Right renal cortex interstitium (tissue), 3 donors: ENCODE measurements at regions not wholly inside any gene's neighbourhood (a gene's known extent, or its start where the extent isn't known, plus 50 kb on each side); places are given as distances from the start of the nearest gene placed in this dataset.

ENCODE experiments used
- DNase-seq, 3 donors: peaks; one replicate each; pipeline ENCODE4 v3.0.0-alpha.2; 2013; ENCODE audit warnings: low read depth in 3 of 3, low spot score in 2 of 3

- no peak for DNase-seq
These were observed 461.4 kb upstream of the SYT1 start for GRCh38 chr12:78403136-78403535.

DNA sequence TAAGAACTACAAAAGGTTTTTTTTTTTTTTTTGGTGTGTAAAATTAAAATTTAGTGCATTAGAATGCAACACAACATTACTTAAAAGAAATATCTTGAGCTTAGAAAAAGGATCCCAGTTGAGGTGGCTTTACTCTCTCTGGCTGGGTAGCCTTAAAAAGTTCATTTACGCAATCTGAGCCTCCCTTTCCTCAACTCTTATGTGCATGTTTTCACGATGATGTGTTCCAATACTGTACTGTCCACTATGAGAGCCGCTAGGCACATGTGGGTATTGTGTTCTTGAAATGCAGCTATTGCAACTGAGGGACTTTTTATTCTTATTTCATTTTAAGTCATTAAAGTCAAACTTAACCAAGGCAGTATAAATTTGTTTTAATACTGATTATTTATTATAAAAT is 460.9 kb upstream of the SYT1 start:
- no peak for DNase-seq

DNA sequence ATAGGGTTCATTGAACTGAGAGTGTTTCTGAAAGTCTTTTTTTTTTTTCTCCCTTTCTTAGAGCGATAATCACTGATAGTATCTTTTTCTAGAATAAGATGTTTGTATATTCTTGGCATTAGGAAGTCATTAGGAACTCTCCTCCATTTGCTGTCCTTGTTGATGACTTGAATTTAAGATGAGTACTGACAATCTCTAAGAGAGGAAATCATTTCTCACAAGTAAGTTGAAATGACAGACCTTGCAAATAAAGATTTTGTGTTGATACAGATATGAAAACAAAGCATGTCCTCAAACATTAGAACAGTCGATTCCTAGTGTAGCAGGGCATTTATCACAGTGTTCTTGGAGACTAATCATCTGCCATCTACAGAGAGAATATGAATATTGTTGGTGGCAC is 458.4 kb upstream of the SYT1 start:
- no peak for DNase-seq

DNA sequence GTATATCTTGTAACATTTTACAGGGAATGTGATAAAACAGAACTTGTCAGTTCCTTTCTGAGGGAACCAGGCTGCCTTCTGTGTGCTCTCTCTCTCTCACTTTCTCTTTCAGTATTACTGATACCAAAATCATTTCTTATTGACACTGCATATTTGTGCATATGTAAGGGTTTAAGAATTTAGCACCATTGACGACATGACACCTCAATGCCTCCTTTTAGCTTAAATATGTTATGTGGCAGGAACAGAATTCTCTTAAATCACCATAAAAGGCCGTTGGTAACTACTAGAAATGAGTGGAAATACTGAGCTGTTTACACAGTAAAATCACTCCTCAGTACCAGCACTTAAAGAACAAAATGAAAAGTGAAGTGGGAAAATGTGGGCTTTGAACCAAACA is 457.7 kb upstream of the SYT1 start:
- DNase-seq, result no peak

DNA sequence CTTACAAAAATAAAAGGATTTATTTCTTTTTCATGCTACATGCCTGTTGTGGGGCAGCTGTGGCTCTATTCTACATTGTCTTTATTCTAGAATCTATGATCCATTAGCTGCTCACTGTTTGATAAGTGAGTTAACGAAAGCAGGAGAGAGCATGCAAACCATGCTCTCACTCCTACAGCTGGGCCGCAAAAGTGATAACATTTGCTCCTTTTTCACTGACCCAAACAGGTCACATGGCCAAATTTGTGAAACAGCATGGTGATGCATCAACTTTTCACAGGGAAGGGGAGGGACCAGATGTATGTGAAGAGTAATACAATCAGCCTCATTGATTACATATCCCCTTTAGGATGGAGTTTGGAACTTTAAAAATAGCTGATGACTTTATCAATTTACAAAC is 456.9 kb upstream of the SYT1 start:
- DNase-seq, result no peak

- DNase-seq, result no peak
These were observed 450.5 kb upstream of the SYT1 start for GRCh38 chr12:78414071-78414470.

DNA sequence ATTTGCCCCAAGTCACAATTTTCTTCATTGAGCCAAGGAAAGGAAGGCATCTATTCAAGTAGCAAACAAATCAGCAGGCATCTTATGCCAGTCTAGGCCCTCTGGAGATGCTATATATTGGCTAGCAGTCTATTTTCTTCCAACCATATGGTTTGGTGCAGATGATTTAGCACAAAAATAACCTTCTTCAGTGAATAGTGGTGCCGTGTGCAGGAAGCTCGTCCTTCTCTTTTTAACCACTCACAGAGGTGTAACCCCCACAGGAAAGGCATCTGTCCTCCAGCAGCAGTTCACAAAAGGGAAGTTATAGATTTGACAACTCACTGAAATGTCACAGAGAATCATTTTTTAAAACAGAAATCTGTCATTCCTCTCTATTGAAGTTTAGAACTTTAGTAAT is 445.7 kb upstream of the SYT1 start:
- no peak for DNase-seq

DNA sequence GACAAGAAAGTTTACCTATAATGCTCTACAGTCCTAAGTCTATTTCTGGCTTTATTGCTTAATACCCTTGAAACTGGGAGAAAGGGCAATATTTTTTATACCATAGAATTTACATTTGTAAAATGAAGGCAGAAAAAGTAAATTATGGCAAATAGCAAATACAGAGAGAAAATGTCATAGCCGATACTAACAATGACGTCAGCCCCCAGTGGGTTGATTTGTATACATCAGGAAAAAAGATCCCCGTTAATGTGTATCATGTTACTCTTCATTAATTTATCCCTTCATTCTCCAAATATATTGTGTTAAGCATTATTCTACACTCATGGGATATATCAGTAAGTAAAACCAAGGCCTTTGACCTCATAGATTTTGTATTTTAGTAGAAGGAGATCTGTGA is 445.1 kb upstream of the SYT1 start:
- DNase-seq, result no peak

DNA sequence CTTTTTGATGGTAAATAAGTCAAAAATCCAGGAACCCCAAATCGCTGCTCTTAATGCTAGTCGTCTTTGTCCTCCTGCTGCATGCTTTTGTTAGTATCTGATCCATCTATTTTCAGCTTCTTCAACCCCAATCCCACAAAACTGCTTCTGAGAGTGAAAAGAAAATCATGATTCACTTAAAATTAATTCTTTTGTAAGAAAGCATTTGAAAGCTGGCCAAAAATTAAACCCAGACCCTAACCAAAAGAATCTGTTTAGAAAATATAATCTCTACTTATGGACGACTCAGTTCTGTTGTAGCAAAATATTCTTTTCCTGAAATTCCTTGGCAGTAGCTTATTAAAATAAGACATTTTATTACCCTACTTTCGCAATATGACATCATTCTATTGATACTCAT is 443.6 kb upstream of the SYT1 start:
- no peak for DNase-seq

GRCh38 chr12:78430551-78430950 is 434.0 kb upstream of the SYT1 start:
- no peak for DNase-seq

DNA sequence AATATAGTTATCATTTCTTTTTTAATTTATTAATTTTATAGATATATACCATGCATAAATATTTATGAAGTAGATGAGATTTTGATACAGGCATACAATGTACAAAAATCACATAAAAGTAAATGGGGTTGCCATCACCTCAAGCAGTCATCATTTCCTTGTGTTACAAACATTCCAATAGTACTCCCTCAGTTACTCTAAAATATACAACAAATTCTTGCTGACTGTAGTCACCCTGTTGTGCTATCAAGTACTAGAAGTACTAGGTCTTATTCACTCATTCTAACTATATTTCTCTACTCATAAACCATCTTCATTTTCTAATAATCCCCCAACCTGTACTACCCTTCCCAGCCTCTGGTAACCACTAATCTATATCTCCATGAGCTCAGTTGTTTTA is 432.6 kb upstream of the SYT1 start:
- DNase-seq, result no peak

GRCh38 chr12:78439666-78440065 is 424.9 kb upstream of the SYT1 start:
- no peak for DNase-seq

GRCh38 chr12:78441737-78442453 is 422.7 kb upstream of the SYT1 start:
- DNase-seq, result no peak

- DNase-seq, result no peak
These were observed 422.1 kb upstream of the SYT1 start for GRCh38 chr12:78442454-78442801.

DNA sequence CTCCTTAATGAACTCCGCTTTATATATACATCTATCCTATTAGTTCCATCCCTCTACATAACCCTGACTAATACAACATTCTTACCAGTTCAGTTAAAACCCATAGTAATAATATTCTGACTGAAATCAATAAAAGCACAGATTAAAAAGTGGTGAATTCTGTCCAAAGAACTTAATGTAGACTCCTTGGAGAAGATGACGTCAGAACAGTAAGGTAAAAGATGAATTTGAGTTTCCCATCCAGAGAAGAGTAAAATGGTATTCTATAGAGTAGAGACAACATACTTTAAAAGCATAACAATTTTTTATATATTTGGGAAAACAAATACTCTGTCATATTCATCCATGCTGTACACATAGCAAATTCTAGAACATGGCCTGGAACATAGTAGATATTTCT is 418.0 kb upstream of the SYT1 start:
- DNase-seq, result no peak

- no peak for DNase-seq
These were observed 417.2 kb upstream of the SYT1 start for GRCh38 chr12:78447373-78447772.

- no peak for DNase-seq
These were observed 415.9 kb upstream of the SYT1 start for GRCh38 chr12:78448692-78449091.

DNA sequence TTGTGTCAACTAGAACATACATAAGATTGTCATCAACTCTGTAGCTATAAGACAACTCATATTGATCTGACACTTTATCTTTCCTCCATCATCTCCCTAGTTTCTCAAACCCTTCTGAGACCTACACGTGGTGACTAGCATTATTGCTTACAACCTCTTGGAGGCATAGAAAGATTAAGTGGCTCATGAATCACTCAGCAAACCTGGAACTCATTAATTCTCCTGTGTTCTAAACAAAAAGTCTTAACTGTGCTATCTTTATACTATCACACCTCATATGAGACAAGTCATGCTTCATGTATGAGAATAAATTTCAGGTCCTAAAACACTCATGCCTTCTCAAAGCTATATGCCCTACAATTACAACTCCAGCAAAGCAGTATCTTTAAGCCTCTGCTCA is 408.6 kb upstream of the SYT1 start:
- no peak for DNase-seq

GRCh38 chr12:78457938-78458337 is 406.6 kb upstream of the SYT1 start:
- DNase-seq, result no peak

DNA sequence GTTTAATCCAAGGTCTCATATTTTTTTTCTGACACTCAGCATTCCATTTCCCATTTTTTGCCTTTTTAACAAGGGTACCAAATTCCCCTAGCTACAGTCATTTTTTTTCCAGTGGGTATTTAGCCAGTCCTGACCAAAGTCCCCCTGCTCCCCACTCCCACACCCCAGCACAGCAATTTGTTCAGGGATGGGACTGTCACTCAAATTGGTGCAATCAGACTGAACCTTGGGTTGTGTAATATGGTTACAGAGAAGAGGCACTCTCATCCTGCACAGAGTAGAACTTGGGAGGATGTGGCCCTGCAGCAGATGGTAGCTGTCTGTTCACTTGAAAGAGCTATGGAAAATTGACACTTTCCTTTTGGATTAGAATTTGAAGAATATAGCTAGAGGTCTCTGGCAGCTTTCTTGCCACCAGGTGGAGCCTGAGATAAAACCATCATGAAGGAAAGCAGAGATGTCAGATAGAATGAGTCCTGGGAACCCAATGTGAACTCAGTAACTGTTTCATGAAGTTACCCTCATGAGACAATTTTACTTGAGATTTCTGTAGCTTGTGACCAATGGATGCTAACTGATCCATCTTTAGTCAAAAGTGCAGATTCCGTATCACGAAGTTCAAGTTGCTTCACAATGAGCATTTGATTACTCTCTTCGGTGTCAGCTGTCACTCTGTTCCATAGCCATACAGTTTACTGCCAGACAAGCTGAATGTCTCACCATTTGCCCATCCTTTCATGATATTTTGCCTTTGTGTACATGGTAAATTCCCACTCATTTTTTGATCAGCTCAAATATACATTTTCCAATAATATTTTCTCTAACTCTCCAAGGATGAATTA is 394.0 kb upstream of the SYT1 start:
- DNase-seq, result peak in 1 of 3 donors; percentile 7

GRCh38 chr12:78473136-78473535 is 391.4 kb upstream of the SYT1 start:
- no peak for DNase-seq

GRCh38 chr12:78473561-78473960 is 391.0 kb upstream of the SYT1 start:
- DNase-seq, result no peak
